ENCODE measurements at regions not wholly inside any gene's neighbourhood (a gene's known extent, or its start where the extent isn't known, plus 50 kb on each side); places are given as distances from the start of the nearest gene placed in this dataset.
"Not testable (repeated sequence)": the region's sequence is repeated elsewhere in the genome, so short reads cannot be mapped to it uniquely, and the experiment has no call there.

DNA sequence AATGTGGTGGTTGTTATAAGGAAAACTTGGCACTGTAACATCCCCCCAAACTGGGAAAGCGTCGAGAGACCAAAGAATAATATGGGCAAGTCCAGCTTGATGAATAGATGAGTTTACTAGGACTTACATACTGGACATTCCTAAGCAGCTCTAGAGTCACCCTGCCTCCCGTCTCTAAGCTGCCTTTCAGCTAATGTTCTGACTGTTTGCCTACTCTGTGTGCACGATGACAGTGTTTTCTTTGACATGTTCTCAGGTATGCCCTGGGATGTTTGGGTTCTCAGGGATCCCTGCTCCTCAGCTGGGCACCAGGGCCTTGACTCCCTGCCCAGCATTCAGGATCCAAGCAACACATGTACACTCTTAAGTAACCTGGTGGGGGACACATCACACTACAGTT, 87.5 kb downstream of the MRPL57 start:
- DNase-seq, result not testable (repeated sequence)

DNA sequence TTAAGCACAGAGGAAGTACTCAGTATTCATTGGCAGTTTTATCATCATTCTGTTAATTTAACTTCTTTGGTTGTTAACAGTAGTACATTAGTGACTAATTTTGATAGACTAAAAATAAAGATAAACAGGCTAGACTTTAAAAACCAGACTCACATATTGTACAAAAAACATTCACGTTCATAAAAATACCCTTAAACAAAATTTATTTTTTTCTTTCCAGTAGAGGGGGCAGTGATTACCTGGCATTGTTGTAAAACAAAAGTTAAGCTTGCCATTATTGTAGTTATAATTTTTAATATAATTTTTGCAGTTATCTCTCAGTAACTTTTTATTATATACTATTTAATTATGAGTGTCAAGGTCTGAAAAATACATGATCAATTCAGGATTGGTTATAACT, 92.0 kb downstream of the MRPL57 start:
- not testable (repeated sequence) for DNase-seq

DNA sequence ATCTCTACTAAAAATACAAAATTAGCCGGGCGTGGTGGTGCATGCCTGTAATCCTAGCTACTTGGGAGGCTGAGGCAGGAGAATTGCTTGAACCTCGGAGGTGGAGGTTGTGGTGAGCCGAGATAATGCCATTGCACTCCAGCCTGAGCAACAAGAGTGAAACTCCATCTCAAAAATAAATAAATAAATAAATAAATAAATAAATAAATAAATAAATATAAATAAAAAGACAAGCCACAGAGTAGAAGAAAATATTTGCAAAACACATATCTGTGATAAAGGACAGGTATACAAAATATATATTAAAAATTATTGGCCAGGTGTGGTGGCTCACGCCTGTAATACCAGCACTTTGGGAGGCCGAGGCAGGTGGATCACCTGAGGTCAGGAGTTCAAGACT, 96.0 kb downstream of the MRPL57 start:
- DNase-seq, result not testable (repeated sequence)

DNA sequence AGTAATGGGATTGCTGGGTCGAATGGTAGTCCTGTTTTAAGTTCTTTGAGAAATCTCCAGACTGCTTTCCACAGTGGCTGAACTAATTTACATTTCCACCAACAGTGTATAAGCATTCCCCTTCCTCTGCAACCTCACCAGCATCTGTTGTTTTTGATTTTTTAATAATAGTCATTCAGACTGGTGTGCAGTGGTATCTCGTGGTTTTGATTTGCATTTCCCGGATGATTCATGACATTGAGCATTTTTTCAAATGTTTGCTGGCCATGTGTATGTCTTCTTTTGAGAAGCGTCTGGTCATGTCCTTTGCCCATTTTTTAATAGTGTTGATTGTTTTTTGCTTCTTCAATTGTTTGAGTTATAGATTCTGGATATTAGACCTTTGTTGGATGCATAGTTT, 98.0 kb downstream of the MRPL57 start:
- DNase-seq, result not testable (repeated sequence)

DNA sequence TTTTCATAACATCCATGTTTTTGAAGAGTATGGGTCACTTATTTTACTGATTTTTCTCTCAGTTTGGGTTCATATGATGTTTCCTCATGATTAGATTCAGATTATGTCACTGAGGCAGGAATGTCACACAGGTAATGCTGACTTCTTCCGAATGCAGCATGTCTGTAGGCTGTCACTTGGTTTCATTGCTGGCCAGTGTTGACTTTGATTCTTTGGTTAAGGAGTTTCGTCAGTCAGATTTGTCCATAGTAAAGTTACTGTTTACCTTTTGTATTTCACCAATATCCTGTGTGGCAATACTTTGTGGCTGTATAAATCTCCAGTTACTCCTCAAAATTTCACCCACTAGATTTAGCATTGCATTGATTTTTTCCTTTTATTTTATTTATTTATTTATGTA, 105.6 kb downstream of the MRPL57 start:
- no peak for DNase-seq

DNA sequence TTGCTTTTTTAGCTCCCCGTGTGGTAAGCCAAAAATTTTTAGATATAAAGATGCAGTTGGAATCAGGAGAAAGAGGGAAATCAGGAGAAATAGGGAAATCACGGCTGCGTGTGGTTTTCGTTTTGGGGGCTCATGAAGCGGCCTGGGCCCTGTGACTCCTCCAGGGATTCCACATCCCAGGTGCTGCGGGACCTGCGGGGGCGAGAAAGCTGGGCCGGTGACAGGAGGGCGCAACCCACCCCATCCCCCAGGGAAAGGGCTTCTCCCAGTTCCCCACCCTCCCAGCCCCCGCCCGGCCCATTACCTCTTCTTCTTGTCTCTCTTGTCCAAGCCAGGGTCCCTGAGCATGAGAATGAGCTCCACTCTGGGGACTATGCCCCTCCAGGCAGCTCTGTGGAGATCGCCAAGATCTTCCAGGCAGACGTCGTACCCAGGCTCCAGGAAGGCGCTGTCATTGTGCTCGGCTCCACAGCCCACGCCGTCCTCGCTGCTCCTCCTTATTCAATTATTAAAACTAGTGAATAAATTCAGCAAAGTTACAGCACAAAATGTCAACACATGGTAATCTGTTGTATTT, 111.0 kb downstream of the MRPL57 start:
- no peak for DNase-seq

DNA sequence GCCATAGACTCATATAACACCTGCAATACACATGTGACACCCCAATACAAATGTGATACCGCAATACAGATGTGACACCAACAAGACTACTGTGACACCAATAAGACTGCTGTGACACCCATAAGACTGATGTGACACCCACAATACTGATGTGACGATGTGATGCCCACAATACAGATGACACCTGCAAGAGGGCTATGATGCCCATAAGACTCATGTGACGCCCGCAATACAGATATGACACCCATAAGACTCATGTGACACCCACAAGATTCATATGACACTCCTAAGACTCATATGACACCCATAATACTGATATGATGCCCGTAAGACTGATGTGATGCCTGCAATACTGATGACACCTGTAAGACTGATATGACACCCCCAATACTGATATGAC, 113.0 kb downstream of the MRPL57 start:
- DNase-seq, result no peak

DNA sequence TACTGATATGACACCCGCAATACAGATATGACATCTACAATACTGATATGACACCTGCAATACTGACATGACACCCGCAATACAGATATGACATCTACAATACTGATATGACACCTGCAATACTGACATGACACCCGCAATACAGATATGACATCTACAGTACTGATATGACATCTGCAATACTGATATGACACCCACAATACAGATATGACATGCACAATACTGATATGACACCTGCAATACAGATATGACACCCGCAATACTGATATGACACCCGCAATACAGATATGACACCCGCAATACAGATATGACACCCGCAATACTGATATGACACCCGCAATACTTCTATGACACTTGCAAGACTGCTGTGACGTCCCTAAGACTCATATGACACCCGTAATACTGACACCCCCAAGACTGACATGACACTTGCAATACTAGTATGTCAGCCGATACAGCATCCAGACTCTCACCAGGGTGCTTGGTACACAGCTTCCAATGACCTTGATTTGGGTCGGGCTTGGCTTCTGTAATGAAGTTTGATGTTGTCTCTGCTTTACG, 114.1 kb downstream of the MRPL57 start:
- DNase-seq, result not testable (repeated sequence)

DNA sequence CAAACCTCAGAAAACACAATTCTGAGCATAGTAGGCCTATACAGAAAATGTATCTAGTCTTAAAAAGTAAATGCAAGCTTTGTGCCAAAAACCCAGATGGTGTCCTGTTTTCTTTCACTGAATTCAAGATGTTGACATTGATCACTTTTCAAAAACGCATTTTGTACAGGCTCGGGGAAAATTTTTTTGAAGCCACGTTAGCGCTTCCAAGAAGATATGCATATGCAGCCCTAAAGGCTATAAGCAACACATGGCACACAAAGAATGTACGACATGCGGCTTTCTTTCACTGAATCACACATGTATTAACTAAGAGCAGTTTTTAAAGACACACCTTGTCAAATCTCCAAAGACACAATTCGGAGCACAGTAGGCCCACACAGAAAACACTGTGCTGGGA, 115.4 kb downstream of the MRPL57 start:
- DNase-seq, result no peak

DNA sequence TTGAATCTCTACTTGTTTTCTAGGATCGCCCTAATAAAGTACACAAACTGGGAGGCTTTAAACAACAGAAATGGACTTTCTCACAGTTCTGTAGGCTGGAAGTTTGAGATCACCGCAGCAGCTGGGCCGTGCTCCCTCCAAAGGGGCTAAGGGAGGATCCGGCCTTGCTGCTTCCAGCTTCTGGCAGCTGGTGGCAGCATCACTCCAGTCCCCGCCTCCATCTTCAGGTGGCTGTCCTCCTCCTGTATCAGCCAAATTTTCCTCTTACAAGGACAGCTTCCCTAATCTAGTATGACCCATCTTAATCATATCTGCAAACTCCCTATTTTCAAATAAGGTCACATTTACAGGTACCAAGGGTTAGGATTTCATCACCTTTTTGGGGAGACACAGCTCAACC, 120.5 kb downstream of the MRPL57 start:
- not testable (repeated sequence) for DNase-seq

DNA sequence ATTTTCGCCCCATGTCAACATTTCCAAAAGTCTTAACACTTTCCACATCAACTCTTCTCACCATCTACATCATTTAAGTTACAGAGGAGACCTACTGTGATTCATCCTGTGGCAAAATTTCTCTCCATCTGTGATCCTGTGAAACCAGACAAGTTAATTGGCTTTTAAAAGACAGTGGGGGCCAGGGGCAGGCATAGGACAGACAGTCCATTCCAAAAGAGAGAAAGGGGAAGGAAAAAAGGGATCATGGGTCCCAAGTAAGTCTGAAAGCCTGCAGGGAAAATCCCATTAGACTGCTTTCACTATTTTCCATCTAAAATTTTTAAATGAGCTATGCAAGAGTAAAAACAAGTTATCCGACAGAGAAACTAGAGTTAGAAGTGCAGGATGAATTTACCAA, 121.0 kb downstream of the MRPL57 start:
- DNase-seq, result no peak

DNA sequence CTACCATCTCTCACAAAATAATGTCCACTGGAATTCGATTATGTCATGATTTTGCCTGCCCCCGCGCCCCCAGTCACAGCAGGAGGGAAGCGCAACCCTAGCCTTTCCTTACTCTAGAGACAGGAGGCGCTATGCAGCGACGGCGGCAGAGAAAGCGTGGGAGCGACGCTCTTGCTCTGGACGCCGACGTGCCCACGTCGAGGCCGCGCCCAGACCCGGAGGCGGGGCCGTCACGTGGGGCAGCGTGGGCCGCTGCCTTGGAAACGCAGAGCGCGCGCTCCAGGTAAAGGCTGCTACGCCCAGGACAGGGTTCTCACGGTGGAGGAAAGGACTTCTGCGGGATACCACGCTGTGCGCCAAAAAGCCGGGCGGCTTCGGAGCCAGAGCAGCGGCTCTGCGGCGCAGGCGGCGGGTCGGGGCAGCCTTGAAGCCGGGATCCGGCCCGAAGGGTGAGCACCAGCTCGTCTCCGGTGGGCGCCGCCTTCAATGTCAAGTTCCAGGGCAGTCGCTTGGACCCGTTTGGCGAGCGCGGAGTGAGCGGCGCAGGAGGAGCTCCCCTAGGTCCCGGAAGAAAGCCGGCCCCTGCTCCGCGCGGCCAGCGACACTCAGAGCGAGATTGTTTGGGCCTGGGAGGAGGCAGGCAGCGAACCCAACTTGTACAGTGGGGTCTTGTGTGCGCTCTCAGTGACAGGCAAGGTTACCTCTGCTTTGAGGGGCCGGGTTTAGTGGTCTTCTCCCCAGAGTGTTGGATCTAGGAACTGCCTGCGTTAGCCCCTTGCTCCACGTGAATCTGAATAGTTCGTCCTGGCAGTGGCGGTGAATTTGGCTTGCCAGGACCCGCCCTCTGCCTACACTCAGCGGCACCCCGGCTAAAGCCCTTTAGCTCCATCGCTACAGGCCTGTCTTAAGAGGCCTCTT, 121.7 kb downstream of the MRPL57 start:
- peak; percentile 21 for DNase-seq

DNA sequence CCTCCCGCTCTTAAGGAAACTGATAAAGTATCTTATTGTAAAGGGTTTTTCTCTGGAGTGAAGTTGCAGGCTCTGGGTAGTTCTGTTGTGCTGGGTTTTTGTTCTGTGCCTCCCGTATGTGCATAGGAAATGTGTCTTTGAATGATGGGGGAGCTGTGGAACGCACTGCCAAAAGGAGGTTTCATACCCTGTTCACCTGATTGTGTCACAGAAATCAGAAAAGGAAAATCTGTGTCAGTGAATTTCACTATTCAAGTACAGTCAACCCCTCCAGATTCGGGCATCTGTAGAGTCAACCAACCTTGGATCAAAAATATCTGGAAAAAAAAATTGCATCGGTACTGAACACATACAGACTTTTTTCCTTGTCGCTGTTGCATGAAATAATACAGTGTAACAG, 127.8 kb downstream of the MRPL57 start:
- no peak for DNase-seq

DNA sequence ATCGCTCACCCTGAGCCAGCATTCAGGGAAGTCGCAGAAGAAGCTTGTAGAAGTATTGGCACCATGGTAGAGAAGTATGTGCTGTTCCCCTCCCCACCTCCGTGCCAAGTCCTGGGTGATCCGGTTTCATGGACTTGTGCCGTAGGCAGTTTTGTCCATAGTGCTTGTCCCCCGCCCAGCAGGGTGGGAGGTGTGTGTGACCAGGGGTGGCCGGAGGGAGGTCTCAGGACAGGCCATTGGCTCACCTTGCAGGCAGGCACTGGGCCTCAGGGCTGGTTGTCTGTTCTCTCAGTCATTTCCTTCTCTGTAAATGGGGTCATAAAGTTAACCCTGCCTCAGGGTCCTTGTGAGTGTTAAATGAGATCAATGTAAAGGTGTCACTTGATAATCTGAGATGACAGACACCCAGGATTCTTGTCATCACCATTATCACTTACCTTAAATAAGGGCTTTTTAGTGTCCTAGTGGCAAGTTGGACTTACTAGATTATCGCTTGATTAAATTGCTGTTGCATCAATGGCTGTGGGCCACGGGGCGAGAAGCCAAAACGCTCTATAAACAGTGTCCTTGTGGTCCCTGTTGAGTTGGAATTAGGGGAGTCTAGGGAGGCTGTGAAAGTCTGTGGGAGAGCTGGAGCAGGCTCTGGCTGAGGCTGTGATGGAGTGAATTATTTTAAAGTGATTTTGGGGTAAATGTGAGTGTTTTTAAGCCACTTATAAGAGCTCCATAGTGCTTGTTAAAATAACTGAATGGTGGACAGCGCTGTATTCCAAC, 130.0 kb downstream of the MRPL57 start:
- not testable (repeated sequence) for DNase-seq

DNA sequence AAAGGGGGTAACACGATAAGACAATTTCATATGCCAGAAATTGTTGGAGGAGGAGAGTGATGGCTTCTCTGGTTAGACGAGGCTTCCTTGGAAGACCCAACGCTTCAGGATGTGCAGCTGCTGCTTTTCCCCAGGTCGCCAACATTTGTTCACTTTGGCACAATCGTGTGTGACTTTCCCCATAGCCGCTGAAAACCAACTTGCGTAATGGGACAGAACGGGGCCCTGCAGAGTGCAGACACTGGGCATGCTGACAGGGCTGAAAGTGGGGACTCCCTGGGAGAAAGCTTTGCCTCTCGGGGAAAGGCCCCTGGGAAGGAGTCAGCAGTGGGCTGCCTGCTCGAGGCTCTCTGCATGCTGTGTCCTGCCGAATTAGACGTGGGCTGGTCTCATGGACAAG, 130.7 kb downstream of the MRPL57 start:
- DNase-seq, result not testable (repeated sequence)

DNA sequence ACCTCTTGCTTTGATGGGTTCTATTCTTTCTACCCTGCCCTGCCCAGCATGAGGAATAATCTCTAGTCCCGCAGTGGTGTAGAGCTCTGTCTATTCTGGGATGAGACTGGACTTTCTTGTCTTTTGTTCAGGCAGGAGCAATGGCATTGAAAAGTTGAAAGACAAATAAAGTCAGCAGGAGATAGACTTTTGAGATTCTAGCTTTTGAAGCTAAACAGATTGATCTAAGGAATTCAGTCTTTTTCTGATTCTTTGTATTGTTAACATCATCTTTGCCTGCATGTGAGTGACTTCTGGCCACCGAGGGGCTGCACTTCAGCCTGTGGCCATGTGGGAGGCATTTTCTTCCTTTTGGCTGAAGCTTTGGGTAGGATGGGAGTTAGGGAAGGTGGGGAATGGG, 132.4 kb downstream of the MRPL57 start:
- DNase-seq, result no peak

DNA sequence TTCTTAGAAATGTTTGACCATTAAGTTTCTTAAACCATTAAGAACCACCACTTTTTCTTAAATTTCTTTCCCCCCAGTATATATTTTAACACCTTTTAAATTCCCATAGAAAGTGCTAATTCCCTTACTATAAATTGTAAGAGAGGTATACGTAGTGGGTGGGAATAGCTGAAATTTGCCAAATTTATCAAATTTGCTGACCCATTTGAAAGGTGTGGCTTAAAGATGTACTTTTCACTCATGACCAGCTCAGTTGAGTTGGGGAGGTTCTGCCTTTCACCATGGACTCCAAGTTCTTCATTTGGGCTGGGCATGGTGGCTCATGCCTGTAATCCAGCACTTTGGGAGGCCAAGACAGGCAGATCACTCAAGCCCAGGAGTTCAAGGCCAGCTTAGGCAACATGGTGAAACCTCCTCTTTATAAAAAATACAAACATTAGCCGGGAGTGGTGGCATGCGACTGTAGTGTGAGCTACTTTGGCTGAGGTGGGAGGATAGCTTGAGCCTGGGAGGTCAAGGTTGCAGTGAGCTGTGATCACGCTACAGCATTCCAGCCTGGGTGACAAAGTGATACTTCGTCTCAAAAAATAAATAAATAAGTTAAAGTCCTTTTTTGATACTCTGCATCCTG, 133.2 kb downstream of the MRPL57 start:
- no peak for DNase-seq

DNA sequence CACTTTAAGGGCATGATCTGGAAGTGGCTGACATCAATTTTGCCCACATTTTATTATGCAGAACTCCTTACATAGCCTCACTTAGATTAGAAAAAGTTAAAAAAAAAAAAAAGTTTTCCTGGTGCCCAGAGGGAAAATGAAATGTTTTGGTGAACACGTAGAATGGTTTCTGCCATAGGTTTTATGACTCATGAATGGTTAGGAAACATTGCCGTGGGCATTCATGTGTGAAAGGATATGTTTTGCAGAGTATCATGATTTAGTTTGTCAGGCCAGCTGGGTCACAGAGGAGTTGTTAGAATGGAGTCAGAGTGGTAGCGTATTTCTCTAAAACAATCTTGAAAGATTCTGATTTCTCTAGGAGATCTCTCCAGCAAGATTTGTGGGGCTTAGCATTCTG, 133.8 kb downstream of the MRPL57 start:
- no peak for DNase-seq

DNA sequence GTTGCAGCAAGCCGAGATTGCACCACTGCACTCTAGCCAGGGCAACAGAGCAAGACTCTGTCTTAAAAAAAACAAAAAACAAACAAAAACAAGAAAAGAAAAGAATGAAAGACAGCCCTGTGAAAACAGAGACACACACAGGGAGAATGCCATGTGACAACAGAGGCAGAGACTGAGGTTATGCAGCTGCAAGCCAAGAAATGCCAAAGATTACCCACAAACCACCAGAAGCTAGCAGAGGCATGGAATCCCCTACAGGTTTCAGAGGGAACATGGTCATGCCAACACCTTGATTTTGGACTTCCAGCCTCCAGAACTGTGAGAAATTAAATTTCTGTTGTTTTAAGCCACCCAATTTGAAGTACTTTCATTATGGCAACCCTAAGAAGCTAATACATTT, 138.5 kb downstream of the MRPL57 start:
- DNase-seq, result not testable (repeated sequence)

DNA sequence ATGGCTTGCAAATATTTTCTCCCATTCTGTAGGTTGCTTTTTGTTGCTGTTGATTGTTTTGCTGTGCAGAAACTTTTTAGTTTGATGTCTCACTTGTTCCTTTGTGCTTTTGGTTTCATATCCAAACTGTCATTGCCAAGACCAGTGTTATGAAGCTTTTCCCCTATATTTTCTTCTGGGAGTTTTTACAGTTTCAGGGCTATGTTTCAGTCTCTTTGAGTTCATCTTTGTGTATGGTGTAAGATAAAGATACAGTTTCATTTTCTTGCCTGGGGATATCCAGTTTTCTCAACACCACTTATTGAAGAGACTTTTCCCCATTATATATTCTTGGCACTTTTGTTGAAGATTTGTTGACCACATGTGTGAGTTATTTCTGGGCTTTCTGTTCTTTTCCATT, 139.9 kb downstream of the MRPL57 start:
- no peak for DNase-seq

DNA sequence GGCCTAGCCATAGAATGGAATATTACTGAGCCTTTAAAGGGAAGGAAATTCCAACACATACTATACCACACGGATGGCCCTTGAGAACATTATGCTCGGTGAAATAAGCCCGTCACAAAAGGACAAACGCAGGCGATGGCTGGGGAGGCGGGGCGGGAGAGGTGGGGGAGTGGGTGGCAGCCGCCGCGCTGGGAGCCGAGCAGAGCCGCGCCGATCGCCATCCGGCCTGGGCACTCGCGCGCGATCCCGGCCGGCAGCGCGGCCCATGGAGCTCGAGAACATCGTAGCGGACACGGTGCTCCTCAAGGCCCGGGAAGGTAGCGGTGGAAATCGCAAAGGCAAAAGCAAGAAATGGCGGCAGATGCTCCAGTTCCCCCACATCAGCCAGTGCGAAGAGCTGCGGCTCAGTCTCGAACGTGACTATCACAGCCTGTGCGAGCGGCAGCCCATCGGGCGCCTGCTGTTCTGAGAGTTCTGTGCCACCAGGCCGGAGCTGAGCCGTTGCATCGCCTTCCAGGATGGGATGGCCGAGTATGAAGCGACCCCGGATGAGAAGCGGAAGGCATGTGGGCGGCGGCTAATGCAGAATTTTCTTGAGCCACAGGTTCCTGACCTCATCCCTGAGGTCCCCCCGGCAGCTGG, 140.1 kb downstream of the ZDHHC20 start:
- no peak for DNase-seq

DNA sequence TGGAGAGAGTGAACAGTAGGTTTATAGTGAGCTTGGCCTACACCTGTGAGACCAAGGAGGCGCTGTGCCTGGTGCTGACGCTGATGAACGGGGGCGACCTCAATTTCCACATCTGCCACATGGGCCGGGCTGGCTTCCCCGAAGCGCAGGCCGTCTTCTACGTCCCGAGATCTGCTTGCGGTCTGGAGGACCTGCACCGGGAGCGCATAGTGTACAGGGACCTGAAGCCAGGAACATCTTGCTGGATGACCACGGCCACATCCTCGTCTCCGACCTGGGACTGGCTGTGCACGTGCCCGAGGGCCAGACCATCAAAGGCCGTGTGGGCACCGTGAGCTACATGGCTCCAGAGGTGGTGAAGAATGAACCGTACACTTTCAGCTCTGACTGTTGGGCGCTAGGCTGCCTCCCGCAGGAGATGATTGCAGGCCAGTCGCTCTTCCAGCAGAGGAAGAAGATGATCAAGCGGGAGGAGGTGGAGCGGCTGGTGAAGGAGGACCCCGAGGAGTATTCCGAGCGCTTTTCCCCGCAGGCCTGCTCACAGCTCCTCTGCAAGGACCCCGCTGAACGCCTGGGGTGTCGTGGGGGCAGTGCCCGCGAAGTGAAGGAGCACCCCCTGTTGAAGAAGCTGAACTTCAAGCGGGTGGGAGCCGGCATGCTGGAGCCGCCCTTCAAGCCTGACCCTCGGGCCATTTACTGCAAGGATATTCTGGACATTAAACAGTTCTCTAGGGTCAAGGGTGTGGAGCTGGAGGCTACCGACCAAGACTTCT, 139.0 kb downstream of the ZDHHC20 start:
- DNase-seq, result no peak
